Breast epithelium (tissue), 4 donors: ENCODE measurements at regions not wholly inside any gene's neighbourhood (a gene's known extent, or its start where the extent isn't known, plus 50 kb on each side); places are given as distances from the start of the nearest gene placed in this dataset.
"Not testable (repeated sequence)": the region's sequence is repeated elsewhere in the genome, so short reads cannot be mapped to it uniquely, and the experiment has no call there.

Experiments used
- DNase-seq, 2 donors: peaks; one replicate each; pipeline ENCODE4 v3.0.0-alpha.2; 2019; ENCODE audit warnings: low spot score in 2 of 2
- H3K27ac ChIP-seq, 2 donors: fragments of 200-600 bp; sonication (generic) in 1 of 2; one replicate each; pipeline ENCODE4 v1.5.1; 2016 to 2019; ENCODE audit warnings: mild to moderate bottlenecking in 1 of 2
- H3K27me3 ChIP-seq, 2 donors: fragments of 200-600 bp; sonication (generic) in 1 of 2; one replicate each; pipeline versions ENCODE4 v1.5.1 to v1.6.0; 2017 to 2019; ENCODE audit warnings: control low read depth in 1 of 2, mild to moderate bottlenecking in 1 of 2
- H3K36me3 ChIP-seq: fragments of 200-600 bp; one replicate; pipeline ENCODE4 v1.5.1; 2019
- H3K4me1 ChIP-seq, 2 donors: fragments of 200-600 bp; sonication (generic); one replicate each; pipeline ENCODE4 v1.5.1; 2016 to 2019; ENCODE audit warnings: control low read depth in 1 of 2
- H3K4me3 ChIP-seq, 3 donors: fragments of 200-600 bp; sonication (generic); 1 replicate in 2 of 3; 2 replicates in 1 of 3; pipeline ENCODE4 v1.5.1; 2016 to 2019; ENCODE audit warnings: mild to moderate bottlenecking in 3 of 3, moderate library complexity in 2 of 3
- H3K9me3 ChIP-seq, 2 donors: fragments of 200-600 bp; sonication (generic) in 1 of 2; one replicate each; pipeline ENCODE4 v1.5.1; 2016 to 2019; ENCODE audit warnings: control low read depth in 1 of 2
- CTCF ChIP-seq, 3 donors: fragments of 450-650 bp; IDR thresholded peaks; one replicate each; pipeline ENCODE4 v1.5.1; 2016 to 2017; ENCODE audit warnings: antibody characterized with exemption in 3 of 3, mild to moderate bottlenecking in 3 of 3, moderate library complexity in 3 of 3
- POLR2A ChIP-seq: fragments of 450-650 bp; IDR thresholded peaks from one replicate; pipeline ENCODE4 v1.6.1; 2016; ENCODE audit warnings: antibody characterized with exemption, mild to moderate bottlenecking, moderate library complexity
- POLR2AphosphoS5 ChIP-seq, 3 donors: sonication (generic); formaldehyde crosslinking; IDR thresholded peaks; one replicate each; pipeline ENCODE4 v1.6.1; 2017; ENCODE audit warnings: antibody characterized with exemption in 3 of 3
- intact Hi-C: fragments of 100-400 bp; cut with DNase I; formaldehyde crosslinking; loops from one replicate; pipeline ENCODE4 v1.15.1; 2023; ENCODE audit warnings: low total_unique reads

- TF ChIP-seq POLR2AphosphoS5 (IDR thresholded peaks at IDR 0.05) (no peak), POLR2A (no peak), CTCF (IDR thresholded peaks at IDR 0.05) (no peak)
- H3K9me3 ChIP-seq: no peaks in the 10 kb centered on the region
- H3K36me3 ChIP-seq: no peaks in the 10 kb centered on the region
- no peak overlapping the region for H3K27ac ChIP-seq
- H3K4me3 ChIP-seq: no peak overlapping the region
- DNase-seq: no peak
- H3K27me3 ChIP-seq: no peaks in the 10 kb centered on the region
- H3K4me1 ChIP-seq: no peaks in the 10 kb centered on the region
- intact Hi-C loops: no loop called here
Observed at GRCh38 chr5:67985686-67986387, 229.7 kb upstream of the PIK3R1 start.

- Histone ChIP-seq H3K9me3 (no peaks in the 10 kb centered on the region), H3K27ac (no peak overlapping the region), H3K27me3 (no peaks in the 10 kb centered on the region), H3K36me3 (no peaks in the 10 kb centered on the region), H3K4me1 (no peaks in the 10 kb centered on the region), H3K4me3 (no peak overlapping the region)
- intact Hi-C loops: no loop called here
- DNase-seq: no peak
- TF ChIP-seq CTCF (IDR thresholded peaks at IDR 0.05) (no peak), POLR2AphosphoS5 (IDR thresholded peaks at IDR 0.05) (no peak), POLR2A (no peak)
Observed at GRCh38 chr5:67984546-67984945, 231.0 kb upstream of the PIK3R1 start.

GRCh38 chr5:67983251-67984110 is 232.1 kb upstream of the PIK3R1 start:
- no peak for TF ChIP-seq POLR2A
- no peak for TF ChIP-seq POLR2AphosphoS5 (IDR thresholded peaks at IDR 0.05)
- no peak for TF ChIP-seq CTCF (IDR thresholded peaks at IDR 0.05)
- Histone ChIP-seq H3K9me3 (no peaks in the 10 kb centered on the region), H3K4me1 (no peaks in the 10 kb centered on the region), H3K27me3 (no peaks in the 10 kb centered on the region), H3K36me3 (no peaks in the 10 kb centered on the region), H3K27ac (peak overlapping the region in 1 of 2 donors; percentile 10), H3K4me3 (no peak overlapping the region)
- DNase-seq: no peak
- intact Hi-C loops: no loop called here

GRCh38 chr5:67982160-67982559 is 233.4 kb upstream of the PIK3R1 start:
- H3K4me3 ChIP-seq, H3K36me3 ChIP-seq, H3K4me1 ChIP-seq, intact Hi-C loops, H3K27me3 ChIP-seq, H3K27ac ChIP-seq, H3K9me3 ChIP-seq, DNase-seq: not testable (repeated sequence)

- intact Hi-C loops: no loop called here
Observed at GRCh38 chr5:67978171-67978570, 237.4 kb upstream of the PIK3R1 start.

More at GRCh38 chr5:67978171-67978570, 237.4 kb upstream of the PIK3R1 start:
- TF ChIP-seq POLR2A (no peak), CTCF (IDR thresholded peaks at IDR 0.05) (no peak), POLR2AphosphoS5 (IDR thresholded peaks at IDR 0.05) (no peak)
- peak overlapping the region in 1 of 2 donors; percentile 68 for H3K27ac ChIP-seq
- no peaks in the 10 kb centered on the region for H3K27me3 ChIP-seq
- H3K4me3 ChIP-seq: no peak overlapping the region
- H3K9me3 ChIP-seq: no peaks in the 10 kb centered on the region
- H3K36me3 ChIP-seq: no peaks in the 10 kb centered on the region
- DNase-seq: no peak
- no peaks in the 10 kb centered on the region for H3K4me1 ChIP-seq
